Nephron (organoid): ENCODE measurements at regions not wholly inside any gene's neighbourhood (a gene's known extent, or its start where the extent isn't known, plus 50 kb on each side); places are given as distances from the start of the nearest gene placed in this dataset.

ENCODE experiments used
- H3K27ac Mint-ChIP-seq, 3 experiments: 2 replicates each; pipeline ENCODE4 v1.8.0; 2020; ENCODE audit warnings: mixed read lengths in 3 of 3, mild to moderate bottlenecking in 2 of 3, moderate library complexity in 1 of 3
- H3K27me3 Mint-ChIP-seq: 2 replicates; pipeline ENCODE4 v1.8.0; 2021; ENCODE audit warnings: low read depth, mild to moderate bottlenecking, moderate library complexity, mixed read lengths
- H3K36me3 Mint-ChIP-seq: 2 replicates; pipeline ENCODE4 v1.8.0; 2020; ENCODE audit warnings: low read depth, mixed read lengths
- H3K4me1 Mint-ChIP-seq: 2 replicates; pipeline ENCODE4 v1.8.0; 2020; ENCODE audit warnings: mixed read lengths
- H3K4me3 Mint-ChIP-seq, 3 experiments: 2 replicates each; pipeline ENCODE4 v1.8.0; 2020; ENCODE audit warnings: mild to moderate bottlenecking in 3 of 3, mixed read lengths in 3 of 3, moderate library complexity in 2 of 3
- H3K9me3 Mint-ChIP-seq: 2 replicates; pipeline ENCODE4 v1.8.0; 2020; ENCODE audit warnings: mixed read lengths
- TF ChIP-seq, protein P1 (sequence below), 3 experiments: fragments of 200-600 bp; sonication (generic); IDR thresholded peaks; one replicate each; pipeline ENCODE4 v1.5.0; 2021; ENCODE audit warnings: antibody characterized with exemption in 3 of 3; ENCODE audit not compliant: unreplicated experiment in 3 of 3

DNA sequence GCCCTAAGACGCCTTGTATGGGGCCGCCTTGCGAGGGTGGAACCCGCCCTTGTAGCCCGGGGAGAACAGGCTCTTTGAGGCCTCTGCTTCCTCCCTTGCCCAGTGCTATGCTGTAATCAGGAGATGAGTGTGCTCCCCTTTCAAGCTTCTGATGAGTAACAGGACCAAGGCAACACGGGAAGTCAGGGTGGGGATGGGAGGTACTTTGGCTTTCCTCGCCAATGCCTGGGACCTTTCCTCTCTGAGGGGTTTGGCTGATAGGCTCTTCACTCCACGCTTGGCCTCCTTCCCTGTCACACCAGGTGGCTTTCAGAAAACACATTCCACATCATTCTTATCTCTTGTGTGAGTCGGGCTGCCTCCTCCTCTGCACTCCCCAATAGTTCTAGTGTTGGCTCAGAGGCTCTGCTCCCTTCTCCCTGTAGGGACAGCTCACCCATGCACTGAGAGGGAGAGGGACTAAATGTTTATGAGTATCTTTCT is 223.7 kb upstream of the TRIB2 start:
- Mint-ChIP-seq H3K4me3 (no peak overlapping the region), H3K9me3 (peaks cover 12% of the 10 kb centered on the region), H3K36me3 (no peaks in the 10 kb centered on the region), H3K27ac (peak overlapping the region in 1 of 3 experiments; percentile 78), H3K4me1 (peaks cover 12% of the 10 kb centered on the region), H3K27me3 (peaks cover 3% of the 10 kb centered on the region)
- TF ChIP-seq, protein P1, sequence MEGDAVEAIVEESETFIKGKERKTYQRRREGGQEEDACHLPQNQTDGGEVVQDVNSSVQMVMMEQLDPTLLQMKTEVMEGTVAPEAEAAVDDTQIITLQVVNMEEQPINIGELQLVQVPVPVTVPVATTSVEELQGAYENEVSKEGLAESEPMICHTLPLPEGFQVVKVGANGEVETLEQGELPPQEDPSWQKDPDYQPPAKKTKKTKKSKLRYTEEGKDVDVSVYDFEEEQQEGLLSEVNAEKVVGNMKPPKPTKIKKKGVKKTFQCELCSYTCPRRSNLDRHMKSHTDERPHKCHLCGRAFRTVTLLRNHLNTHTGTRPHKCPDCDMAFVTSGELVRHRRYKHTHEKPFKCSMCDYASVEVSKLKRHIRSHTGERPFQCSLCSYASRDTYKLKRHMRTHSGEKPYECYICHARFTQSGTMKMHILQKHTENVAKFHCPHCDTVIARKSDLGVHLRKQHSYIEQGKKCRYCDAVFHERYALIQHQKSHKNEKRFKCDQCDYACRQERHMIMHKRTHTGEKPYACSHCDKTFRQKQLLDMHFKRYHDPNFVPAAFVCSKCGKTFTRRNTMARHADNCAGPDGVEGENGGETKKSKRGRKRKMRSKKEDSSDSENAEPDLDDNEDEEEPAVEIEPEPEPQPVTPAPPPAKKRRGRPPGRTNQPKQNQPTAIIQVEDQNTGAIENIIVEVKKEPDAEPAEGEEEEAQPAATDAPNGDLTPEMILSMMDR (IDR thresholded peaks at IDR 0.05; ENCODE audit: unreplicated experiment in 3 of 3), result no peak

DNA sequence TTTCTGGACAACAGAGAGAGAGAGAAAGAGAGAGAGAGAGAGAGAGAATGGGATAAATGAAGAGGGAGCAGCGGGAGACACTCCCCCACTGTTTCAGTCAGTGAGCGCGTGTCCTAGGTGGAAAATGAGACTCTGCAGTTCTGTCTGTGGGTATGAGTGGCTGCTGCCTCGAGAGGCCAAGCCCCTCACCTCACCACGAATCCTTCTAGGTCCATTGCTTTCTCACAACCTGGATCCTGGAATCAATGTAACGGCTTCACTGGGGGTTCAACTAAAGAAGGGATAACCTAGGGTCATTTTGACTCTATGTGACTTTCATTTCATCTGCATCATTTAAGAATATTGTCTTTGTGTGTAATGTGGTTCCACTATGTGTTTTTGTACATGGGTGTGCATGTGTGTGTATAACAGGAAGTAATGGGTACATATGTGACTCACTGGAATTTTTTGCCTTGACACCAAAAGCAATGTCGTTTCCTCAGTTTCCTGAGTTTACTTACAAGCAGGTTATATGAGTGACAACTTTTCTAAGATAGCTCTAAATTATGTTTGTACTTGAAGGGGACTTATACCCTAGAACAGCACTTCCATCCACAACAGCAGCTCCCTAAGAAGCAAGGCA is 221.4 kb upstream of the TRIB2 start:
- H3K36me3 Mint-ChIP-seq, result no peaks in the 10 kb centered on the region
- H3K4me3 Mint-ChIP-seq, result no peak overlapping the region
- no peaks in the 10 kb centered on the region for H3K27me3 Mint-ChIP-seq
- TF ChIP-seq, protein P1 (IDR thresholded peaks at IDR 0.05; ENCODE audit: unreplicated experiment in 3 of 3), result no peak
- H3K4me1 Mint-ChIP-seq, result peaks cover 16% of the 10 kb centered on the region
- peaks cover 12% of the 10 kb centered on the region for H3K9me3 Mint-ChIP-seq
- no peak overlapping the region for H3K27ac Mint-ChIP-seq

DNA sequence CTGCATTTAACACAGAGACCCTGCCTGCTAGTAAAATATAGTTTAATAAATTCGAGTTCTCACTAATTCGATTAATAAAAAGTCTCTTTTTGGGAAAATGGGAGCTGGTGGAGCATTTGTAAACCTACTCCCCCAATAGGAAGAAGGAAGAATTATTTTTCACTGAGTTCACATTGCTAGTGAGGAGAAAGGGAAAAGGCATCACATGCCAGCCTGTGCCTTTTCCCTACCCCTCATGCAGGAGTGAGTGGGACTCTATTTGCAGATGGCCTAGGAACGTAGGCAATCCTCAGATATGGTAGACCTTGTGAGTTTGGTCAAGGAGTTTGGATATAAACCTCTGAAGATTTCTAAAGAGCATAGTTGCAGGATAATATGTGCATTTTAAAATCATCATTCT is 218.4 kb upstream of the TRIB2 start:
- no peaks in the 10 kb centered on the region for H3K27me3 Mint-ChIP-seq
- no peak overlapping the region for H3K4me3 Mint-ChIP-seq
- H3K36me3 Mint-ChIP-seq, result no peaks in the 10 kb centered on the region
- H3K9me3 Mint-ChIP-seq, result no peaks in the 10 kb centered on the region
- H3K4me1 Mint-ChIP-seq, result peaks cover 21% of the 10 kb centered on the region
- no peak overlapping the region for H3K27ac Mint-ChIP-seq
- TF ChIP-seq, protein P1 (IDR thresholded peaks at IDR 0.05; ENCODE audit: unreplicated experiment in 3 of 3), result no peak

DNA sequence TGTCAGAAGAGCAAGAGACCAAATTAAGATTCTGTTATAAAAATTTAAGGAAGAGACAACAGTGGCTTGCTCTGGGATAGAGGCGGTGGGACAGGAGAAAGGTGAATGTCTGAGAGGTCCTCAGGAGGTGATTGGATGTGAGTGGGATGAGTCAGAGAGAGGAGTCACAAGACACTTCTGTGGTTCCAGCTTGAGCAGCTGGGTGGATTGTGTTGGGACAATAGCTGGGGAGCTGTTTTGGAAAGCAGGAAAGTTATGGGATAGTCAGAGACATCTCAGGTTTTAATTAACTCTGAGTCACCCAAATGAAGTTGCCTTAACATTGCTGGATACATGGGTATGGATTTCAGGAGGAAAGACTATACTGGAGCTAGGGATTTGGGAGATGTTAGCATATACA is 218.0 kb upstream of the TRIB2 start:
- Mint-ChIP-seq H3K9me3 (no peaks in the 10 kb centered on the region), H3K4me1 (peaks cover 22% of the 10 kb centered on the region), H3K36me3 (no peaks in the 10 kb centered on the region), H3K27ac (no peak overlapping the region), H3K4me3 (no peak overlapping the region), H3K27me3 (no peaks in the 10 kb centered on the region)
- TF ChIP-seq, protein P1 (IDR thresholded peaks at IDR 0.05; ENCODE audit: unreplicated experiment in 3 of 3), result no peak

DNA sequence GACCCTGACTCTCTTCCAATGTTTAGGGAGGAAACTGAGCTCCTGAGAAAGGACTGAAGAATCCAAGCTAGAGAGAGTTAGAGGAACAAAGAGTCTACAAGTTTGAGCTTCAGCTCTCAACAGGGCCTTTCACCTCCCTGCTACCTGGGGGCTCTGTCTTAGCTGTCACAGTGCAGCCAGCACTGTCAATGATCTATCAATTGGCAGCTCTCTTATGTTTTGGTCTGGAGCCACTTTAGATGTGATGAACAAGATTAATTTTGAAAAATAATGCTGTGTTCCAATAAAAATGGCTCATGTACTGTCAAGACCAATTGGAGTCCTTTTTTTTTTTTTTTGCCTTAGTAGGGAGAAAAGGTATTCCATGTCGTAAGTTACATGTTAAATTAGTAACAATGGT is 215.8 kb upstream of the TRIB2 start:
- Mint-ChIP-seq H3K36me3 (no peaks in the 10 kb centered on the region), H3K27me3 (no peaks in the 10 kb centered on the region), H3K27ac (no peak overlapping the region), H3K9me3 (no peaks in the 10 kb centered on the region), H3K4me3 (no peak overlapping the region), H3K4me1 (peaks cover 43% of the 10 kb centered on the region)
- TF ChIP-seq, protein P1 (IDR thresholded peaks at IDR 0.05; ENCODE audit: unreplicated experiment in 3 of 3), result no peak

DNA sequence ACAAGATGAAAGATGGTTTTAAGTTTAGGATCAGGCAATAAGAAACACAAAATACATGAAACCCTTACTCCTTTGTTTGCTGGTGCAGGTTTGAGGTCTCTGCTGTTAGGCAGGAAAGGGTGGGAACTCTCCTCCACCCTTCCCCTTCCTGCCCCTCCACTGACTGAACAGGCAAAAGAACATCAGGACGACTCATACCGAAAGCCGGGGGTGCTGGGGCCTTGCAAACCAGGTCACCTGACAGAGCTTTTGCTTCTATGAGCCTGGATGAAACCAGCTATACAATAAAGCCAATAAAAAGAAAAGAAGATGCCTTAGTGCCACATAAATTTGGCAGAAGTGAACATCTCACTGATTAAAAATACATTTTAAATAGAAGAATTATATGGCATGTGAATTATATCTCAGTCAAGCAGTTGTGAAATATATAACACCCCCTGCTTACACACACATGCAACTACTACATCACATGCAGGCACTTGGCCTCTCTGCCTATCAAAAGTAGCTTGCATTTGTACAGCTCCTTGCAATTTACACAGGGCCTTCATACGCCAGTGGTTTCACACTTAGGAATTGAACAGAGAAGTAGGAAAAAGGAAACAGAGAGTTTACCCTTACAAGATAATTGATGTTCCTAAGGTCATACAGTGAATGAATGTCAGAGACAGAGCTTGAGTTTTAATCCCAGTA is 215.1 kb upstream of the TRIB2 start:
- no peaks in the 10 kb centered on the region for H3K27me3 Mint-ChIP-seq
- peaks cover 50% of the 10 kb centered on the region for H3K4me1 Mint-ChIP-seq
- no peaks in the 10 kb centered on the region for H3K9me3 Mint-ChIP-seq
- H3K36me3 Mint-ChIP-seq, result no peaks in the 10 kb centered on the region
- H3K4me3 Mint-ChIP-seq, result no peak overlapping the region
- TF ChIP-seq, protein P1 (IDR thresholded peaks at IDR 0.05; ENCODE audit: unreplicated experiment in 3 of 3), result no peak
- H3K27ac Mint-ChIP-seq, result no peak overlapping the region
